Hematopoietic multipotent progenitor cell (in vitro differentiated cells): ENCODE measurements at regions not wholly inside any gene's neighbourhood (a gene's known extent, or its start where the extent isn't known, plus 50 kb on each side); places are given as distances from the start of the nearest gene placed in this dataset.

Source experiments
- DNase-seq, 3 donors: peaks; one replicate each; pipeline ENCODE4 v3.0.0-alpha.2; 2011 to 2015; ENCODE audit warnings: low read depth in 2 of 3, low spot score in 2 of 3

GRCh38 chr3:76051145-76051544 lies 265.8 kb upstream of the ZNF717 start:
- DNase-seq, result no peak

- no peak for DNase-seq
These were observed 269.1 kb upstream of the ZNF717 start for GRCh38 chr3:76054404-76054803.

- no peak for DNase-seq
These were observed 276.3 kb upstream of the ZNF717 start for GRCh38 chr3:76061654-76062053.

- DNase-seq, result no peak
These were observed 277.7 kb upstream of the ZNF717 start for GRCh38 chr3:76063019-76063418.

GRCh38 chr3:76063811-76064210 lies 278.5 kb upstream of the ZNF717 start:
- DNase-seq, result no peak

- no peak for DNase-seq
These were observed 280.6 kb upstream of the ZNF717 start for GRCh38 chr3:76065964-76066363.

- DNase-seq, result no peak
These were observed 292.8 kb upstream of the ZNF717 start for GRCh38 chr3:76078101-76078500.

- no peak for DNase-seq
These were observed 298.6 kb upstream of the ZNF717 start for GRCh38 chr3:76083992-76084391.

GRCh38 chr3:76096036-76096435 lies 310.7 kb upstream of the ZNF717 start:
- no peak for DNase-seq

- no peak for DNase-seq
These were observed 311.7 kb upstream of the ZNF717 start for GRCh38 chr3:76096836-76097588.

- no peak for DNase-seq
These were observed 312.2 kb upstream of the ZNF717 start for GRCh38 chr3:76097589-76097969.

GRCh38 chr3:76099956-76100355 lies 314.6 kb upstream of the ZNF717 start:
- no peak for DNase-seq

GRCh38 chr3:76107935-76108570 lies 322.7 kb upstream of the ZNF717 start:
- peak in 1 of 3 donors; percentile 7 for DNase-seq

GRCh38 chr3:76111808-76112207 lies 326.5 kb upstream of the ZNF717 start:
- no peak for DNase-seq

GRCh38 chr3:76122007-76122406 lies 336.7 kb upstream of the ZNF717 start:
- no peak for DNase-seq

GRCh38 chr3:76129441-76129840 lies 344.1 kb upstream of the ZNF717 start:
- DNase-seq, result no peak

- no peak for DNase-seq
These were observed 346.2 kb upstream of the ZNF717 start for GRCh38 chr3:76131396-76132153.

GRCh38 chr3:76132154-76132470 lies 346.8 kb upstream of the ZNF717 start:
- DNase-seq, result no peak

GRCh38 chr3:76134166-76134565 lies 348.8 kb upstream of the ZNF717 start:
- DNase-seq, result no peak

- DNase-seq, result no peak
These were observed 353.6 kb upstream of the ZNF717 start for GRCh38 chr3:76138921-76139320.

GRCh38 chr3:76147846-76148245 lies 362.5 kb upstream of the ZNF717 start:
- DNase-seq, result no peak

- no peak for DNase-seq
These were observed 366.7 kb upstream of the ZNF717 start for GRCh38 chr3:76152028-76152427.
